Embryonic facial prominence (tissue), 1 donor: ENCODE measurements at regions not wholly inside any gene's neighbourhood (a gene's known extent, or its start where the extent isn't known, plus 50 kb on each side); places are given as distances from the start of the nearest gene placed in this dataset.
"Not testable (repeated sequence)": the region's sequence is repeated elsewhere in the genome, so short reads cannot be mapped to it uniquely, and the experiment has no call there.

Source experiments
- DNase-seq: peaks from one replicate; pipeline ENCODE4 v3.0.0-alpha.2; 2016; ENCODE audit errors: extremely low spot score

- DNase-seq = no peak
These were observed 281.9 kb upstream of the HSFY2 start for GRCh38 chrY:19055232-19056137.

GRCh38 chrY:19053806-19054205, 280.3 kb upstream of the HSFY2 start:
- DNase-seq = no peak

- DNase-seq = no peak
These were observed 277.5 kb upstream of the HSFY2 start for GRCh38 chrY:19051021-19051420.

- no peak for DNase-seq
These were observed 269.5 kb upstream of the HSFY2 start for GRCh38 chrY:19042984-19043442.

GRCh38 chrY:19042306-19042958, 268.9 kb upstream of the HSFY2 start:
- no peak for DNase-seq

GRCh38 chrY:19026631-19027030, 253.1 kb upstream of the HSFY2 start:
- DNase-seq = no peak

GRCh38 chrY:19023934-19024333, 250.4 kb upstream of the HSFY2 start:
- no peak for DNase-seq

- DNase-seq = no peak
These were observed 246.7 kb upstream of the HSFY2 start for GRCh38 chrY:19020193-19020592.

- no peak for DNase-seq
These were observed 243.5 kb upstream of the HSFY2 start for GRCh38 chrY:19016990-19017389.

GRCh38 chrY:19015854-19016253, 242.3 kb upstream of the HSFY2 start:
- no peak for DNase-seq

GRCh38 chrY:19015213-19015612, 241.7 kb upstream of the HSFY2 start:
- DNase-seq = no peak

GRCh38 chrY:19012985-19013384, 239.4 kb upstream of the HSFY2 start:
- no peak for DNase-seq

- no peak for DNase-seq
These were observed 238.1 kb upstream of the HSFY2 start for GRCh38 chrY:19011605-19012090.

- DNase-seq = no peak
These were observed 232.7 kb upstream of the HSFY2 start for GRCh38 chrY:19006234-19006633.

- DNase-seq = no peak
These were observed 232.0 kb upstream of the HSFY2 start for GRCh38 chrY:19005579-19005978.

- DNase-seq = no peak
These were observed 224.2 kb upstream of the HSFY2 start for GRCh38 chrY:18997635-18998240.

- no peak for DNase-seq
These were observed 219.9 kb upstream of the HSFY2 start for GRCh38 chrY:18993480-18993879.

- not testable (repeated sequence) for DNase-seq
These were observed 219.1 kb upstream of the HSFY2 start for GRCh38 chrY:18992684-18993083.

GRCh38 chrY:18989356-18989755, 215.8 kb upstream of the HSFY2 start:
- DNase-seq = no peak

- DNase-seq = no peak
These were observed 192.5 kb upstream of the HSFY2 start for GRCh38 chrY:18966001-18966400.

- no peak for DNase-seq
These were observed 185.3 kb upstream of the HSFY2 start for GRCh38 chrY:18958846-18959245.

GRCh38 chrY:18951657-18952435, 178.3 kb upstream of the HSFY2 start:
- DNase-seq = no peak
